ENCODE measurements at regions not wholly inside any gene's neighbourhood (a gene's known extent, or its start where the extent isn't known, plus 50 kb on each side); places are given as distances from the start of the nearest gene placed in this dataset.

GRCh38 chr4:63700569-63700968 is 708.7 kb downstream of the TECRL start (continued):
- TF ChIP-seq ATF7-NPFF (CRISPR knock-in tag; IDR thresholded peaks at IDR 0.05; ENCODE audit: low read depth): no peak
- TF ChIP-seq, protein P1, sequence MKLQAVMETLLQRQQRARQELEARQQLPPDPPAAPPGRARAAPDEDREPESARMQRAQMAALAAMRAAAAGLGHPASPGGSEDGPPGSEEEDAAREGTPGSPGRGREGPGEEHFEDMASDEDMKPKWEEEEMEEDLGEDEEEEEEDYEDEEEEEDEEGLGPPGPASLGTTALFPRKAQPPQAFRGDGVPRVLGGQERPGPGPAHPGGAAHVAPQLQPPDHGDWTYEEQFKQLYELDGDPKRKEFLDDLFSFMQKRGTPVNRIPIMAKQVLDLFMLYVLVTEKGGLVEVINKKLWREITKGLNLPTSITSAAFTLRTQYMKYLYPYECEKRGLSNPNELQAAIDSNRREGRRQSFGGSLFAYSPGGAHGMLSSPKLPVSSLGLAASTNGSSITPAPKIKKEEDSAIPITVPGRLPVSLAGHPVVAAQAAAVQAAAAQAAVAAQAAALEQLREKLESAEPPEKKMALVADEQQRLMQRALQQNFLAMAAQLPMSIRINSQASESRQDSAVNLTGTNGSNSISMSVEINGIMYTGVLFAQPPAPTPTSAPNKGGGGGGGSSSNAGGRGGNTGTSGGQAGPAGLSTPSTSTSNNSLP (IDR thresholded peaks at IDR 0.05; ENCODE audit: low read depth, low read length): no peak

DNA sequence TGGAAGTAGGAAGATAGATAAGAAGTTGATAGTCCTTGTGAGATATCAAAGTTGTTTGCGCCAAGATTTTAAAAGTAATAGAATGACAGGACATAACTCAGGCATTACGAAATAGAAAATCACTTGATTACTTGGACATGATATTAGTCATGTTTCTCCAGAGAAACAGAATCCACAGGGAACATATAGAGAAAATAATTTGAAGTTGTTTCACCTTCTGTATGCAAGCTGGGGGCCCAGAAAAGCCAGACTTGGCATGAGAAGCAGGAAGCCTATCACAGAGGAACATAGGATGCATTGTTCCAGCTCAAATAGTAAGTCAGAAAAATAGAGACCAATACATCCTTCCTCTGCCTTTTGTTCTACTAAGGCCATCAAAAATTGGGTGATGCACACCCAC is 715.9 kb downstream of the TECRL start:
- no peak for TF ChIP-seq FIP1L1 (IDR thresholded peaks at IDR 0.05; ENCODE audit: borderline replicate concordance, insufficient read depth, low read depth, low read length)
- TF ChIP-seq ERF (CRISPR knock-in tag; IDR thresholded peaks at IDR 0.05): no peak
- TF ChIP-seq TOE1 (CRISPR knock-in tag; IDR thresholded peaks at IDR 0.05): no peak
- TF ChIP-seq HNF4G (IDR thresholded peaks at IDR 0.05; ENCODE audit: borderline replicate concordance, low read depth, low read length): no peak
- TF ChIP-seq HNF4G (CRISPR knock-in tag; IDR thresholded peaks at IDR 0.05; ENCODE audit: borderline replicate concordance, low read depth): no peak
- TF ChIP-seq, protein P2, sequence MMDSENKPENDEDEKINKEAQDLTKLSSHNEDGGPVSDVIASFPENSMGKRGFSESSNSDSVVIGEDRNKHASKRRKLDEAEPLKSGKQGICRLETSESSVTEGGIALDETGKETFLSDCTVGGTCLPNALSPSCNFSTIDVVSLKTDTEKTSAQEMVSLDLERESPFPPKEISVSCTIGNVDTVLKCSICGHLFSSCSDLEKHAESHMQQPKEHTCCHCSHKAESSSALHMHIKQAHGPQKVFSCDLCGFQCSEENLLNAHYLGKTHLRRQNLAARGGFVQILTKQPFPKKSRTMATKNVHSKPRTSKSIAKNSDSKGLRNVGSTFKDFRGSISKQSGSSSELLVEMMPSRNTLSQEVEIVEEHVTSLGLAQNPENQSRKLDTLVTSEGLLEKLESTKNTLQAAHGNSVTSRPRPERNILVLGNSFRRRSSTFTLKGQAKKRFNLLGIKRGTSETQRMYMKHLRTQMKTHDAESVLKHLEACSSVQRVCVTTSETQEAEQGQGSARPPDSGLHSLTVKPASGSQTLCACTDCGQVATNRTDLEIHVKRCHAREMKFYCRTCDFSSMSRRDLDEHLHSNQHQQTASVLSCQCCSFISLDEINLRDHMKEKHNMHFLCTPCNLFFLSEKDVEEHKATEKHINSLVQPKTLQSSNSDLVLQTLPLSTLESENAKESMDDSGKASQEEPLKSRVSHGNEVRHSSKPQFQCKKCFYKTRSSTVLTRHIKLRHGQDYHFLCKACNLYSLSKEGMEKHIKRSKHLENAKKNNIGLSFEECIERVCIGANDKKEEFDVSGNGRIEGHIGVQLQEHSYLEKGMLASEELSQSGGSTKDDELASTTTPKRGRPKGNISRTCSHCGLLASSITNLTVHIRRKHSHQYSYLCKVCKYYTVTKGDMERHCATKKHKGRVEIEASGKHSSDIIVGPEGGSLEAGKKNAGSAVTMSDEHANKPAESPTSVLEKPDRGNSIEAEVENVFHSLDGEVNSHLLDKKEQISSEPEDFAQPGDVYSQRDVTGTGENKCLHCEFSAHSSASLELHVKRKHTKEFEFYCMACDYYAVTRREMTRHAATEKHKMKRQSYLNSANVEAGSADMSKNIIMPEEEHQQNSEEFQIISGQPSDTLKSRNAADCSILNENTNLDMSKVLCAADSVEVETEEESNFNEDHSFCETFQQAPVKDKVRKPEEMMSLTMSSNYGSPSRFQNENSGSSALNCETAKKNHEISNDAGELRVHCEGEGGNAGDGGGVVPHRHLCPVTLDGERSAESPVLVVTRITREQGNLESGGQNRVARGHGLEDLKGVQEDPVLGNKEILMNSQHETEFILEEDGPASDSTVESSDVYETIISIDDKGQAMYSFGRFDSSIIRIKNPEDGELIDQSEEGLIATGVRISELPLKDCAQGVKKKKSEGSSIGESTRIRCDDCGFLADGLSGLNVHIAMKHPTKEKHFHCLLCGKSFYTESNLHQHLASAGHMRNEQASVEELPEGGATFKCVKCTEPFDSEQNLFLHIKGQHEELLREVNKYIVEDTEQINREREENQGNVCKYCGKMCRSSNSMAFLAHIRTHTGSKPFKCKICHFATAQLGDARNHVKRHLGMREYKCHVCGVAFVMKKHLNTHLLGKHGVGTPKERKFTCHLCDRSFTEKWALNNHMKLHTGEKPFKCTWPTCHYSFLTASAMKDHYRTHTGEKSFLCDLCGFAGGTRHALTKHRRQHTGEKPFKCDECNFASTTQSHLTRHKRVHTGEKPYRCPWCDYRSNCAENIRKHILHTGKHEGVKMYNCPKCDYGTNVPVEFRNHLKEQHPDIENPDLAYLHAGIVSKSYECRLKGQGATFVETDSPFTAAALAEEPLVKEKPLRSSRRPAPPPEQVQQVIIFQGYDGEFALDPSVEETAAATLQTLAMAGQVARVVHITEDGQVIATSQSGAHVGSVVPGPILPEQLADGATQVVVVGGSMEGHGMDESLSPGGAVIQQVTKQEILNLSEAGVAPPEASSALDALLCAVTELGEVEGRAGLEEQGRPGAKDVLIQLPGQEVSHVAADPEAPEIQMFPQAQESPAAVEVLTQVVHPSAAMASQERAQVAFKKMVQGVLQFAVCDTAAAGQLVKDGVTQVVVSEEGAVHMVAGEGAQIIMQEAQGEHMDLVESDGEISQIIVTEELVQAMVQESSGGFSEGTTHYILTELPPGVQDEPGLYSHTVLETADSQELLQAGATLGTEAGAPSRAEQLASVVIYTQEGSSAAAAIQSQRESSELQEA (CRISPR knock-in tag; IDR thresholded peaks at IDR 0.05; ENCODE audit: not compliant biosample characterization): no peak
- TF ChIP-seq HNF4A (CRISPR knock-in tag; IDR thresholded peaks at IDR 0.05): no peak
- TF ChIP-seq, protein P3, sequence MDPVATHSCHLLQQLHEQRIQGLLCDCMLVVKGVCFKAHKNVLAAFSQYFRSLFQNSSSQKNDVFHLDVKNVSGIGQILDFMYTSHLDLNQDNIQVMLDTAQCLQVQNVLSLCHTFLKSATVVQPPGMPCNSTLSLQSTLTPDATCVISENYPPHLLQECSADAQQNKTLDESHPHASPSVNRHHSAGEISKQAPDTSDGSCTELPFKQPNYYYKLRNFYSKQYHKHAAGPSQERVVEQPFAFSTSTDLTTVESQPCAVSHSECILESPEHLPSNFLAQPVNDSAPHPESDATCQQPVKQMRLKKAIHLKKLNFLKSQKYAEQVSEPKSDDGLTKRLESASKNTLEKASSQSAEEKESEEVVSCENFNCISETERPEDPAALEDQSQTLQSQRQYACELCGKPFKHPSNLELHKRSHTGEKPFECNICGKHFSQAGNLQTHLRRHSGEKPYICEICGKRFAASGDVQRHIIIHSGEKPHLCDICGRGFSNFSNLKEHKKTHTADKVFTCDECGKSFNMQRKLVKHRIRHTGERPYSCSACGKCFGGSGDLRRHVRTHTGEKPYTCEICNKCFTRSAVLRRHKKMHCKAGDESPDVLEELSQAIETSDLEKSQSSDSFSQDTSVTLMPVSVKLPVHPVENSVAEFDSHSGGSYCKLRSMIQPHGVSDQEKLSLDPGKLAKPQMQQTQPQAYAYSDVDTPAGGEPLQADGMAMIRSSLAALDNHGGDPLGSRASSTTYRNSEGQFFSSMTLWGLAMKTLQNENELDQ (CRISPR knock-in tag; IDR thresholded peaks at IDR 0.05; ENCODE audit: borderline replicate concordance): no peak
- H3K9ac ChIP-seq (ENCODE audit: insufficient read depth, low read depth, low read length): no peak overlapping the region
- DNase-seq (ENCODE audit: low spot score) (no peak), ATAC-seq (no peak), FAIRE-seq (no peak)
- no peaks in the 10 kb centered on the region for H3K79me2 ChIP-seq (ENCODE audit: insufficient read depth, low read length)
- H3K4me1 ChIP-seq (ENCODE audit: insufficient read depth, low read length): no peaks in the 10 kb centered on the region
- no peak overlapping the region for H2AFZ ChIP-seq (ENCODE audit: low read length)
- no peak overlapping the region for H3K4me2 ChIP-seq (ENCODE audit: low read depth, low read length)
- ChIA-PET POLR2A (no interaction called here), CTCF (ENCODE audit: low intra/inter-chr PET ratio, low total read pairs) (no interaction called here)
- H3K27me3 ChIP-seq (ENCODE audit: control insufficient read depth in 1 of 2, insufficient read depth in 2 of 2, low read length in 2 of 2): no peaks in the 10 kb centered on the region; a peak in 1 of 5 replicates
- H4K20me1 ChIP-seq (ENCODE audit: insufficient read depth, low read length): no peaks in the 10 kb centered on the region
- intact Hi-C loops (cut with micrococcal nuclease; ENCODE audit: unreplicated experiment): no loop called here
- no peak overlapping the region for H3K27ac ChIP-seq (ENCODE audit: extremely low read length, insufficient read depth, low read length)
- no peak overlapping the region for H3K4me3 ChIP-seq (replicated peaks in 1 of 3; ENCODE audit: insufficient read depth in 1 of 3, low read depth in 2 of 3, low read length in 3 of 3)
- 50% methylated on average over 2 of the region's 2 CpGs for WGBS (ENCODE audit: low lambda C conversion rate)
- no TSS peak for BruUV-seq (replicated peaks)
- H3K9me3 ChIP-seq (ENCODE audit: low read length): peaks cover 16% of the 10 kb centered on the region
- in situ Hi-C loops (cut with HindIII; ENCODE audit: extremely low pct_ligation_motif_present, low pct_unique_long_range_greater_than_20kb): no loop called here
- no peaks in the 10 kb centered on the region for H3K36me3 ChIP-seq (replicated peaks in 1 of 2; ENCODE audit: control insufficient read depth in 1 of 2, insufficient read depth in 2 of 2, low read length in 2 of 2)

Measured in HepG2 (cell line).